ENCODE measurements at regions not wholly inside any gene's neighbourhood (a gene's known extent, or its start where the extent isn't known, plus 50 kb on each side); places are given as distances from the start of the nearest gene placed in this dataset.

- peak; percentile 32 for TF ChIP-seq CTCF (IDR thresholded peaks at IDR 0.05; ENCODE audit: insufficient read depth, low read depth, low read length)
- TF ChIP-seq EZH2 (IDR thresholded peaks at IDR 0.05; ENCODE audit: insufficient read depth, low read length) = no peak
Observed at GRCh38 chr16:86809458-86809955, 231.2 kb downstream of the FOXL1 start.

All from astrocyte (in vitro differentiated cells and primary cell).